ENCODE measurements at regions not wholly inside any gene's neighbourhood (a gene's known extent, or its start where the extent isn't known, plus 50 kb on each side); places are given as distances from the start of the nearest gene placed in this dataset.

GRCh38 chr5:124477062-124477461 is 269.4 kb downstream of the ZNF608 start:
- H3K27ac ChIP-seq: peak overlapping the region in 1 of 3 donors; percentile 1
- no peak overlapping the region for H3K4me3 ChIP-seq (replicated peaks in 1 of 3)
- TF ChIP-seq, protein P1, sequence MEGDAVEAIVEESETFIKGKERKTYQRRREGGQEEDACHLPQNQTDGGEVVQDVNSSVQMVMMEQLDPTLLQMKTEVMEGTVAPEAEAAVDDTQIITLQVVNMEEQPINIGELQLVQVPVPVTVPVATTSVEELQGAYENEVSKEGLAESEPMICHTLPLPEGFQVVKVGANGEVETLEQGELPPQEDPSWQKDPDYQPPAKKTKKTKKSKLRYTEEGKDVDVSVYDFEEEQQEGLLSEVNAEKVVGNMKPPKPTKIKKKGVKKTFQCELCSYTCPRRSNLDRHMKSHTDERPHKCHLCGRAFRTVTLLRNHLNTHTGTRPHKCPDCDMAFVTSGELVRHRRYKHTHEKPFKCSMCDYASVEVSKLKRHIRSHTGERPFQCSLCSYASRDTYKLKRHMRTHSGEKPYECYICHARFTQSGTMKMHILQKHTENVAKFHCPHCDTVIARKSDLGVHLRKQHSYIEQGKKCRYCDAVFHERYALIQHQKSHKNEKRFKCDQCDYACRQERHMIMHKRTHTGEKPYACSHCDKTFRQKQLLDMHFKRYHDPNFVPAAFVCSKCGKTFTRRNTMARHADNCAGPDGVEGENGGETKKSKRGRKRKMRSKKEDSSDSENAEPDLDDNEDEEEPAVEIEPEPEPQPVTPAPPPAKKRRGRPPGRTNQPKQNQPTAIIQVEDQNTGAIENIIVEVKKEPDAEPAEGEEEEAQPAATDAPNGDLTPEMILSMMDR (IDR thresholded peaks at IDR 0.05): no peak
- no peak for TF ChIP-seq POLR2A (IDR thresholded peaks at IDR 0.05)
- H3K4me1 ChIP-seq: peaks cover 8 to 9% of the 10 kb centered on the region in 2 donors
- intact Hi-C loops (cut with DNase I): no loop called here
- H3K9me3 ChIP-seq: no peaks in the 10 kb centered on the region
- no peaks in the 10 kb centered on the region for H3K36me3 ChIP-seq
- H3K27me3 ChIP-seq: no peaks in the 10 kb centered on the region
- WGBS, 2 donors: 84 to 96% methylated on average over 1 of the region's 1 CpG
- DNase-seq: no peak

GRCh38 chr5:124474528-124475215 is 271.8 kb downstream of the ZNF608 start:
- no peak overlapping the region for H3K4me3 ChIP-seq (replicated peaks in 1 of 3)
- H3K4me1 ChIP-seq: peaks cover 8 to 9% of the 10 kb centered on the region in 2 donors
- no peak for TF ChIP-seq POLR2A (IDR thresholded peaks at IDR 0.05)
- TF ChIP-seq, protein P1 (IDR thresholded peaks at IDR 0.05): no peak
- no peaks in the 10 kb centered on the region for H3K27me3 ChIP-seq
- no peak for DNase-seq
- no peaks in the 10 kb centered on the region for H3K9me3 ChIP-seq
- 80 to 88% methylated on average over 3 of the region's 3 CpGs for WGBS, 2 donors
- intact Hi-C loops (cut with DNase I): no loop called here
- no peak overlapping the region for H3K27ac ChIP-seq
- no peaks in the 10 kb centered on the region for H3K36me3 ChIP-seq

DNA sequence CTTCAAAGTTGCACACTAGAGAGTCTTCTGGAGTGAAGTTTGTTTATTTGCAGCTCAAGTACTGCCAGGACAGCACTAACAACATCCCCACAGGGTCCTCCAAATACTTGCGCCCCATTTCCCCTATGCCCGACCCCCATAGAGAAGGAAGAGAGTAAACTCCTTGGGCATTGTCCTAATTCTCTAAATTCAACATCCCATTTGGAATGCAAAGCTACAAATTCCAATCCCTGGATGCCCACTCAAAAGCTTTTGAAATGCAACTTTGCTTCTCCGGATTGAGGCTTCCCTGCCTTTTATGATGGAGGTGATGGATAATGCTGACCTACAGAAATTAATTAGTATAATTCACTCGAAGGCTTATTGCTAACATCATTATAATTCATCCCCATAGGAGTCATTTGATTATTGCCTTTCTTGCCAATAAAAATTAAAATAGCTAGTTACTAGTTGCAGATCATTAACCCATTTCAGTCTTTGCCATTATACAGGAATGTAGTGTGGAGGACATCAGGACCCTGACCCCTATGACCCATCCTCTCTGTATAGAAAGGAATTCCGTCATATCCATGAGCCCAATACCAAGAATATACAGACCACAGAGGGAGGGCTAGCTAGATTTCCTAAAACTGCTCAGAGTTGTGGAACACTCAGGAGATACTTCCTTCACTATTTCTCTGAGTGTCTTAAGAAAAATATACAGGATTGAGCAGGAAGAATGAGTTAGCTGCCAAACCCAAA is 277.6 kb downstream of the ZNF608 start:
- Histone ChIP-seq H3K4me1 (no peaks in the 10 kb centered on the region), H3K9me3 (no peaks in the 10 kb centered on the region), H3K4me3 (replicated peaks in 1 of 3) (no peak overlapping the region), H3K36me3 (no peaks in the 10 kb centered on the region), H3K27ac (no peak overlapping the region), H3K27me3 (no peaks in the 10 kb centered on the region)
- TF ChIP-seq POLR2A (IDR thresholded peaks at IDR 0.05): no peak
- TF ChIP-seq, protein P1 (IDR thresholded peaks at IDR 0.05): no peak
- 79 to 82% methylated on average over 5 of the region's 5 CpGs for WGBS, 2 donors
- DNase-seq: no peak
- intact Hi-C loops (cut with DNase I): no loop called here

GRCh38 chr5:124467745-124468144 is 278.7 kb downstream of the ZNF608 start:
- TF ChIP-seq, protein P1 (IDR thresholded peaks at IDR 0.05): no peak
- TF ChIP-seq POLR2A (IDR thresholded peaks at IDR 0.05): no peak
- Histone ChIP-seq H3K4me3 (replicated peaks in 1 of 3) (no peak overlapping the region), H3K9me3 (no peaks in the 10 kb centered on the region), H3K4me1 (no peaks in the 10 kb centered on the region), H3K27me3 (no peaks in the 10 kb centered on the region), H3K27ac (no peak overlapping the region), H3K36me3 (no peaks in the 10 kb centered on the region)
- 96% methylated on average over 1 of the region's 1 CpG for WGBS, 2 donors
- DNase-seq: no peak
- intact Hi-C loops (cut with DNase I): no loop called here

- no peaks in the 10 kb centered on the region for H3K9me3 ChIP-seq
- 81 to 88% methylated on average over 4 of the region's 4 CpGs for WGBS, 2 donors
- peaks cover 0 to 7% of the 10 kb centered on the region in 2 donors for H3K4me1 ChIP-seq
- H3K27me3 ChIP-seq: no peaks in the 10 kb centered on the region
- DNase-seq: no peak
- TF ChIP-seq, protein P1 (IDR thresholded peaks at IDR 0.05): no peak
- TF ChIP-seq POLR2A (IDR thresholded peaks at IDR 0.05): no peak
- no peaks in the 10 kb centered on the region for H3K36me3 ChIP-seq
- H3K4me3 ChIP-seq (replicated peaks in 1 of 3): no peak overlapping the region
- intact Hi-C loops (cut with DNase I): no loop called here
- H3K27ac ChIP-seq: no peak overlapping the region
Measured at GRCh38 chr5:124466011-124466410, 280.4 kb downstream of the ZNF608 start.

All from thyroid gland (tissue), 4 donors.